Skeletal muscle satellite cell (primary cell): ENCODE measurements at regions not wholly inside any gene's neighbourhood (a gene's known extent, or its start where the extent isn't known, plus 50 kb on each side); places are given as distances from the start of the nearest gene placed in this dataset.

Experiments
- H3K27me3 ChIP-seq: 2 replicates; pipeline ENCODE4 v1.7.0; 2013; ENCODE audit warnings: low read length; ENCODE audit not compliant: control insufficient read depth, insufficient read depth
- H3K36me3 ChIP-seq: 2 replicates; pipeline ENCODE4 v1.7.0; 2013; ENCODE audit warnings: mild to moderate bottlenecking, control low read depth, low read length; ENCODE audit not compliant: insufficient read depth
- H3K4me1 ChIP-seq: 2 replicates; pipeline ENCODE4 v1.7.0; 2013; ENCODE audit warnings: low read length; ENCODE audit not compliant: control insufficient read depth, insufficient read depth
- H3K4me2 ChIP-seq: 2 replicates; pipeline ENCODE4 v1.7.0; 2013; ENCODE audit warnings: mild to moderate bottlenecking, low read length
- H3K4me3 ChIP-seq: 2 replicates; pipeline ENCODE4 v1.7.0; 2013; ENCODE audit warnings: low read length
- H3K9ac ChIP-seq: 2 replicates; pipeline ENCODE4 v1.7.0; 2013; ENCODE audit warnings: mild to moderate bottlenecking, low read depth, low read length, moderate library complexity
- H3K9me3 ChIP-seq: replicated peaks from 2 replicates; pipeline ENCODE4 v1.7.0; 2013; ENCODE audit warnings: mild to moderate bottlenecking, control low read depth, low read length

DNA sequence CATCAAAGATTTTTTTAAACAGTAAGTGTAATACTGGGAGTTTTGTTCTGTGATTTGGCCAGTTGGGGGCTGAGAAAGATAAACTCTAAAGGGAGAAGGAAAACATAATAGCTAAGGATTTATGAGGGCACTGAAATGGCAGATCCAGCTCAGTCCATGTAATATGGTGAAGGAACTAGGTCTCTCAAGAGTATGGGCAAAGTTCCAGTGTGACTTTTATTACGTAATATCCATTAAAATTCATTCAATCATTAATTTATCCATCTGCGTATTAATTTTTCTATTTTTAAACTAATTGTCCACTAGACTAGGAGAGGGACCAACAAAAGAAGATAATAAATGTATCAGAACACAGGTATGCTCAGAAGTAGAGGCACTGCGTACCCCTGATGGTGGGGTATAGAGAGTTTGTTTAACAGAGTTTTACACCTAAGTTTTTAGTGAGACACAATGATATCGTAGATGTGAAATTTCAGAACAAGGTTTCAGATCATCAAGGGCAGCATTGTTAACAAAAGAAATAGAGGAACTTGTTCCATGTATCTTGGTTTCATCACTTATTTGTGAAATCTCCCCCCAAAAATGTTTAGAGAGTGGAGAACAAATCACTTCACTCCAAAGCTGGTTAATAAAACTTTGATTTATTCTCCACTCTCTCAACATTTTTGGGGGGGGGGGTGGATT lies 351.1 kb downstream of the GRXCR1 start:
- Histone ChIP-seq H3K27me3 (no peaks in the 10 kb centered on the region), H3K4me1 (no peaks in the 10 kb centered on the region), H3K9ac (no peak overlapping the region), H3K4me3 (no peak overlapping the region), H3K36me3 (no peaks in the 10 kb centered on the region), H3K9me3 (no peaks in the 10 kb centered on the region), H3K4me2 (no peak overlapping the region)

DNA sequence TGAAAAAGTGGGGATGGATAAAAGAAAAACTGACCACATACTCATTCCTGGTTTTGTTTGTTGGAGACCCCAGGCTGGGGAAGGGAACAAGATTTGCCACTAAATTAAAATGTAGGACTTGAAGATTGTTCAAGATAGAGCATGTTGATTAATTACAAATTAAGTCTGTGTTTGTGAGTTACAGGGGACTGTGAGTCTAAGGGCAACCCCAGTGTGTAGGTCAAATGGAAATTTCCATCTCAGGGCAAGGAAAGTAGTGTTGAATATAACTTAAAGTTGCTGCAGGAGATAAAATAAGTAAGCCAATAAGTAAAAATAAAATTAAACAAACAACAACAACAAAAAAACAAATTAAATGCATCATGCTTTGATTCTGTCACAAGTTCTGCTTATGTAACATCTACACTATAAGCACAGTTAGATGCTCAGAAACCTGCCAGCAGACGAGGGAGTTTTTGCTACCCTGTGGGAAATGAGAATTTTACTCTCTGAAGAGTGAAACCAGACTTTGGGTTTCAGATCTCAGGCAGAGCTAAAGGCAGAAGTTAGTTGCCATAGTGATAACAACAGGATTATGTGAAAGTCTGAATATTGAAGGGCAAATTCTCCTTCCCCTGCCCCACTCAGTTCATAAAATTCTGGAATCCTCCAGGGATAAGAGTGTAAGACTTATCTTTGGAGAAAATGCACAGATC lies 352.3 kb downstream of the GRXCR1 start:
- H3K9me3 ChIP-seq: no peaks in the 10 kb centered on the region
- no peak overlapping the region for H3K4me3 ChIP-seq
- H3K27me3 ChIP-seq: no peaks in the 10 kb centered on the region
- no peaks in the 10 kb centered on the region for H3K36me3 ChIP-seq
- no peak overlapping the region for H3K9ac ChIP-seq
- no peak overlapping the region for H3K4me2 ChIP-seq
- no peaks in the 10 kb centered on the region for H3K4me1 ChIP-seq

DNA sequence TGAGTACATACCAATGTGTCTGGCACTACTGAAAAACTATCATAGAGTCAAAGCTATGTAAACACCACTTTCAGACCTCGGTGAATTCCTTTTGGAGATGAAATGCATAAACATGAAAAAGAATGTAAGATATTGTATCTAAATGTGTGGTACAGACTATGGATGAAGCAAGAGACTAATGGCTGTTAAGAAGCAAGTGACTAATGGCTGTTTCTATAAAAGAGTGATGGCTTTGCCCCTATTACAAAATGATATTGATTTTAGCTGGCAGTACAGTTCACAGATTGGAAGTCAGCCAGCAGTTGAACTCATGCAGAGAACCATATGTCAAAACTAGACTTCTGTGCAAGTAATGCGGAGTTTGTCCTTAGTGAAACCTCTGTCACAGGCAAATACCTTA lies 359.3 kb downstream of the GRXCR1 start:
- H3K27me3 ChIP-seq: no peaks in the 10 kb centered on the region
- H3K4me3 ChIP-seq: no peak overlapping the region
- H3K9ac ChIP-seq: no peak overlapping the region
- no peaks in the 10 kb centered on the region for H3K9me3 ChIP-seq
- H3K4me1 ChIP-seq: no peaks in the 10 kb centered on the region
- H3K36me3 ChIP-seq: no peaks in the 10 kb centered on the region
- H3K4me2 ChIP-seq: no peak overlapping the region

DNA sequence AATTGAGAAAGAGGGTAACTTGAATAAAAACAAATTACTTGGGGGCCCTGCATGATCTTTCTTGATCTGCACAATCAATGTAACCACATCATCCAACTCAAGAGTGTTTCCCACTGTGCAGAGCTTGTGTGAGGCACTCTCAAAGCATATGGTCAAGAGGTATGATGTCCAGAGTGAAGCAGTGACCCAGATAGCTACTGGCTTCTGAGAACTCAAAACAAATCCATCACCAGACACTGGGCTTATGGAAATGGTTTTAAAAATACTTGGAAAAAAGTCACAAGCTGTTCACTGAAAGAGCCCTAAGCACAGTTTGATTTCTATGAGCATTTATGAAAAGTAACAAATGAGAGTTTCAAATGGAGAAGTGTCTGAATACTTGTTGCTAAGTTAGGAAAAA lies 361.0 kb downstream of the GRXCR1 start:
- Histone ChIP-seq H3K4me3 (no peak overlapping the region), H3K9ac (no peak overlapping the region), H3K4me1 (no peaks in the 10 kb centered on the region), H3K27me3 (no peaks in the 10 kb centered on the region), H3K36me3 (no peaks in the 10 kb centered on the region), H3K9me3 (peaks cover 3% of the 10 kb centered on the region), H3K4me2 (no peak overlapping the region)

DNA sequence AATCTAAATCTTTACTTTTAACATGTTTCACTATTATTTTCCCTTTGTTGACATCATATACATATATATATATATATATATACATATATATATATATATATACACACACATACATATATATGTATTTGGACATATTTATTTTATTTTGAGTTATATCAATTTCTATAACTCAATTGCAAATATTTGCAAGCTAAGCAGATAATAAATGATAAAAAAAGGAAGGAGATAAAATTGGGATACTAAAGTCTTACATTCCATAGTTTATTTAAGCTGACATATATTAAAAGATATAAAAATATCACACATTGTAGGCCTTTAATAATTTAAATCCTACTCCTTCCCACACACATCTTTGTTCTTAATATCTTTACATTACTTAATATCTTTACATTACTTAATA lies 372.2 kb downstream of the GRXCR1 start:
- H3K4me3 ChIP-seq: no peak overlapping the region
- H3K36me3 ChIP-seq: no peaks in the 10 kb centered on the region
- H3K9ac ChIP-seq: no peak overlapping the region
- H3K4me1 ChIP-seq: no peaks in the 10 kb centered on the region
- no peak overlapping the region for H3K4me2 ChIP-seq
- no peaks in the 10 kb centered on the region for H3K9me3 ChIP-seq
- H3K27me3 ChIP-seq: no peaks in the 10 kb centered on the region

DNA sequence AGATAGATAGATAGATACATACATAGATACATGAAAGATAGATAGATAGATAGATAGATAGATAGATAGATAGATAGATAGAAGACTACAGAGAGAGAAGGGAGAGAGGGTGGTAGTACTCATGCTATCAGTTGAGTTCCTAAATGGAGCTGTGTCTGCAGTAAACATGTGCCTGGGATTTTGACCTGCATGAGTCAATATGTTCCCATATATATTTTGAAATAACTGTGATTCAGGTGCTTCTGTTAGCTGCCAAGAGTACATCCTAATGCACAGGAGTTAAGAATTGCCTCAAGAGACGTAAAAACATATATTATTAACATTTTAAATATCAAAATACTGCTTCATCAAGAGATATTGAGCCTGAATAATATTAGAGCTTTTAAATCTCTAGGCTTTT lies 379.4 kb downstream of the GRXCR1 start:
- Histone ChIP-seq H3K9me3 (no peaks in the 10 kb centered on the region), H3K4me1 (no peaks in the 10 kb centered on the region), H3K4me2 (no peak overlapping the region), H3K4me3 (no peak overlapping the region), H3K9ac (no peak overlapping the region), H3K36me3 (no peaks in the 10 kb centered on the region), H3K27me3 (no peaks in the 10 kb centered on the region)

GRCh38 chr4:43274376-43274775 lies 381.9 kb downstream of the GRXCR1 start:
- H3K9me3 ChIP-seq: no peaks in the 10 kb centered on the region
- no peak overlapping the region for H3K9ac ChIP-seq
- H3K36me3 ChIP-seq: no peaks in the 10 kb centered on the region
- no peaks in the 10 kb centered on the region for H3K4me1 ChIP-seq
- H3K4me2 ChIP-seq: no peak overlapping the region
- H3K4me3 ChIP-seq: no peak overlapping the region
- no peaks in the 10 kb centered on the region for H3K27me3 ChIP-seq

GRCh38 chr4:43275779-43276178 lies 383.3 kb downstream of the GRXCR1 start:
- no peak overlapping the region for H3K4me3 ChIP-seq
- H3K27me3 ChIP-seq: peaks cover 3% of the 10 kb centered on the region
- H3K4me1 ChIP-seq: no peaks in the 10 kb centered on the region

GRCh38 chr4:43276321-43276720 lies 383.8 kb downstream of the GRXCR1 start:
- no peaks in the 10 kb centered on the region for H3K36me3 ChIP-seq
- H3K4me3 ChIP-seq: no peak overlapping the region
- H3K9ac ChIP-seq: no peak overlapping the region
- peaks cover 3% of the 10 kb centered on the region for H3K27me3 ChIP-seq
- no peak overlapping the region for H3K4me2 ChIP-seq
- H3K4me1 ChIP-seq: no peaks in the 10 kb centered on the region
- H3K9me3 ChIP-seq: no peaks in the 10 kb centered on the region

More at GRCh38 chr4:43275779-43276178, 383.3 kb downstream of the GRXCR1 start:
- no peaks in the 10 kb centered on the region for H3K36me3 ChIP-seq
- H3K9ac ChIP-seq: no peak overlapping the region
- no peak overlapping the region for H3K4me2 ChIP-seq
- H3K9me3 ChIP-seq: no peaks in the 10 kb centered on the region

- no peaks in the 10 kb centered on the region for H3K9me3 ChIP-seq
- no peaks in the 10 kb centered on the region for H3K36me3 ChIP-seq
- H3K9ac ChIP-seq: no peak overlapping the region
- no peak overlapping the region for H3K4me2 ChIP-seq
- peaks cover 3% of the 10 kb centered on the region for H3K27me3 ChIP-seq
- H3K4me1 ChIP-seq: no peaks in the 10 kb centered on the region
- no peak overlapping the region for H3K4me3 ChIP-seq
These were observed 384.5 kb downstream of the GRXCR1 start for GRCh38 chr4:43277003-43277402.

- Histone ChIP-seq H3K4me3 (no peak overlapping the region), H3K36me3 (no peaks in the 10 kb centered on the region), H3K4me2 (no peak overlapping the region), H3K9ac (no peak overlapping the region), H3K9me3 (no peaks in the 10 kb centered on the region), H3K4me1 (no peaks in the 10 kb centered on the region), H3K27me3 (peaks cover 3% of the 10 kb centered on the region)
These were observed 390.0 kb downstream of the GRXCR1 start for GRCh38 chr4:43282534-43282933.

GRCh38 chr4:43286137-43286536 lies 393.6 kb downstream of the GRXCR1 start:
- Histone ChIP-seq H3K27me3 (no peaks in the 10 kb centered on the region), H3K4me1 (no peaks in the 10 kb centered on the region), H3K9ac (no peak overlapping the region), H3K4me3 (no peak overlapping the region), H3K9me3 (no peaks in the 10 kb centered on the region), H3K4me2 (no peak overlapping the region), H3K36me3 (no peaks in the 10 kb centered on the region)
